ENCODE measurements at regions not wholly inside any gene's neighbourhood (a gene's known extent, or its start where the extent isn't known, plus 50 kb on each side); places are given as distances from the start of the nearest gene placed in this dataset.

DNA sequence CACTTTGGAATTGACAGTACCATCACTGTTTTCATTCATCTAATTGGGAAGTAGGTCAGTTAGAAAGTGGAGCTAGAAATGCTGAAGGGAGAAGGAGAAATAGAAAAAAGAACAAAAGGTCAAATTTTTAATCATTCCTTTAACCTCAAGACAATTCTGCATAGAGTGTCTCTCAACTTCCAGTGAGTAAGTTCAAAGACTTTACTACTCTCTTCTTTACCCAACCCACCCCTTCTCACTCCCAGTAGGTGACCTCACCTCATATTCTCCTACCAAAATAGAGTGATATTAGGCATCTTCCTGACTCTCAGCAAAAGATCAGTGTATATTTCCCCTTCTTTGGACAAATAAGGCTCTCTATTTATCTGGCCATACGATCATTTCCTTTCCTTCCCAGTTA lies 340.0 kb upstream of the JAG1 start:
- TF ChIP-seq, protein P1, sequence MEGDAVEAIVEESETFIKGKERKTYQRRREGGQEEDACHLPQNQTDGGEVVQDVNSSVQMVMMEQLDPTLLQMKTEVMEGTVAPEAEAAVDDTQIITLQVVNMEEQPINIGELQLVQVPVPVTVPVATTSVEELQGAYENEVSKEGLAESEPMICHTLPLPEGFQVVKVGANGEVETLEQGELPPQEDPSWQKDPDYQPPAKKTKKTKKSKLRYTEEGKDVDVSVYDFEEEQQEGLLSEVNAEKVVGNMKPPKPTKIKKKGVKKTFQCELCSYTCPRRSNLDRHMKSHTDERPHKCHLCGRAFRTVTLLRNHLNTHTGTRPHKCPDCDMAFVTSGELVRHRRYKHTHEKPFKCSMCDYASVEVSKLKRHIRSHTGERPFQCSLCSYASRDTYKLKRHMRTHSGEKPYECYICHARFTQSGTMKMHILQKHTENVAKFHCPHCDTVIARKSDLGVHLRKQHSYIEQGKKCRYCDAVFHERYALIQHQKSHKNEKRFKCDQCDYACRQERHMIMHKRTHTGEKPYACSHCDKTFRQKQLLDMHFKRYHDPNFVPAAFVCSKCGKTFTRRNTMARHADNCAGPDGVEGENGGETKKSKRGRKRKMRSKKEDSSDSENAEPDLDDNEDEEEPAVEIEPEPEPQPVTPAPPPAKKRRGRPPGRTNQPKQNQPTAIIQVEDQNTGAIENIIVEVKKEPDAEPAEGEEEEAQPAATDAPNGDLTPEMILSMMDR (IDR thresholded peaks at IDR 0.05), result no peak
- TF ChIP-seq EP300 (IDR thresholded peaks at IDR 0.05) (no peak), POLR2A (IDR thresholded peaks at IDR 0.05; ENCODE audit: low read depth) (no peak)
